Esophagus squamous epithelium (tissue), 4 donors: ENCODE measurements at regions not wholly inside any gene's neighbourhood (a gene's known extent, or its start where the extent isn't known, plus 50 kb on each side); places are given as distances from the start of the nearest gene placed in this dataset.

Experiments used
- CTCF ChIP-seq, 6 experiments: fragments of 450-650 bp in 4 of 6; fragments of 200-600 bp in 2 of 6; sonication (generic) in 2 of 6; IDR thresholded peaks; one replicate each; pipeline ENCODE4 v1.5.1; 2016 to 2019; ENCODE audit warnings: antibody characterized with exemption in 6 of 6, mild to moderate bottlenecking in 4 of 6, moderate library complexity in 4 of 6
- POLR2A ChIP-seq, 4 donors: fragments of 450-650 bp; IDR thresholded peaks; one replicate each; pipeline ENCODE4 v1.6.1; 2017; ENCODE audit warnings: antibody characterized with exemption in 4 of 4, mild to moderate bottlenecking in 4 of 4, moderate library complexity in 3 of 4

DNA sequence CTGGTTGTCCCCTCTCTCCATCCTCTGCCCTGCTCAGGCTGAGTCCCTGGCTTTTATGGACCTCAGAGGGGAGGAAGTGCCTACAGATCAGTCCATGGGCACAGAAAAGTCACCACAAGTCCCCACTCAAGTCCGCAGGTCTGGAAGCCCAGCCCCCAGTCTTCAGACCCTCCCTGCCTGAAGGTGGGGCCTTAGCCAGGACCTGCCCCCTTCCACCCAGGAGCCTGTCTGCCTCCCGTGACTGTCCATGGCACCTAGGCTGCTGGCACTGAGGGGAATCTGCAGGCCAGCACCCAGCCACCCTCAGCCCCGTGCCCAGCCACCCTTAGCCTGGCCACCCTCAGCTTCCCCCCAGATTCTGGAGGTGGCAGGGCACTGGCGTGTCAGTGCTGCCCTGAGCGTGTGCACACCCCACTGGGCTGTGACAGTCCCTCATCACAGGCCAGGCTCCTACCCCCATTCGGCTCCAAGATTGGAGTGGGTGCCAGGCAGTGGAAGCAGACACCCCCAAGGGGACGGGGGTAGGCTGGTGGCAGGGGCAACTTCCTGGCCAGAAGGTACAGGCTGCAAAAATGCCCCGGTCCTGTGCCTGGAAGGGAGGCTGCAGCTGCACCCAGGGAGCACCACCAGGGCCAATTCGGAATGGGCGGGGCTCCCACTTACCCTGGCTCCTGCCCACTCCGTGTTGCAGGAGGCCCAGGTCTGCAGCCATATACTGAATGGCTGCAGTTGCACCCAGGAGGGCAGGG, 154.7 kb upstream of the RMP24 start:
- TF ChIP-seq CTCF (IDR thresholded peaks at IDR 0.05) (no peak), POLR2A (IDR thresholded peaks at IDR 0.05) (no peak)
